Peyer's patch (tissue), 4 donors: ENCODE measurements at regions not wholly inside any gene's neighbourhood (a gene's known extent, or its start where the extent isn't known, plus 50 kb on each side); places are given as distances from the start of the nearest gene placed in this dataset.

Experiments
- CTCF ChIP-seq, 6 experiments: fragments of 450-650 bp in 4 of 6; fragments of 200-600 bp in 2 of 6; sonication (generic) in 1 of 6; IDR thresholded peaks; one replicate each; pipeline ENCODE4 v1.5.1; 2017 to 2019; ENCODE audit warnings: antibody characterized with exemption in 6 of 6, mild to moderate bottlenecking in 3 of 6, moderate library complexity in 1 of 6
- POLR2A ChIP-seq, 2 donors: fragments of 450-650 bp; IDR thresholded peaks; one replicate each; pipeline ENCODE4 v1.5.1; 2017; ENCODE audit warnings: antibody characterized with exemption in 2 of 2, mild to moderate bottlenecking in 2 of 2, moderate library complexity in 2 of 2

DNA sequence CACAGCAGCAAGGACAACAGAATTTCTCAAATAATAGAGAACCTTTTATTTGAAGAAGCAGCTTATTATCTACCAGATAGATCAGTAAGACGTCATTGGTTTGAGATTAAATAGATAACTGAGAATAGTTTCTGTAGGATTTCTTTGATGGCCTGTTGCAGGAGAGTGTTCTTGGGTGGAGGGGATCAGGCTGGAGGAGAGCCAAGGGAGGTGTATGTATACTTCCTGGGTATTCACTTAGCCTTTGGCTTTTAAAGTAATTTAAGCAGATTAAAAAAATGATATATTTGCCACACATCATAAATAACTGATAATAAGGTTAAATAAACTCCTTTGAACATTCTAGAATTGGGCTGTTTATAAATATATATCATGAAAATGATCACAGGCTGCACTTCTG, 486.1 kb upstream of the IGFBP3 start:
- TF ChIP-seq CTCF (IDR thresholded peaks at IDR 0.05) (no peak), POLR2A (IDR thresholded peaks at IDR 0.05) (no peak)
